HepG2 (cell line): ENCODE measurements at regions not wholly inside any gene's neighbourhood (a gene's known extent, or its start where the extent isn't known, plus 50 kb on each side); places are given as distances from the start of the nearest gene placed in this dataset.

Source experiments
- ATAC-seq: fragments of 200-7000 bp; cut with Tn5 transposase; 3 replicates; pipeline ENCODE4 v1.9.1; 2020; ENCODE audit warnings: mild to moderate bottlenecking, moderate library complexity
- BruUV-seq: library from RNA; stranded (reverse); fragments of 400-500 nt; replicated peaks from 2 replicates; lab custom pipeline; 2021; lab: Mats Ljungman, UMichigan
- CTCF ChIA-PET: fragments of 300-600 bp; formaldehyde crosslinking; extraction: SDS; loops from one replicate; lab custom pipeline; 2021; ENCODE audit warnings: low total read pairs, inconsistent platforms, low intra/inter-chr PET ratio; lab: Yijun Ruan, JAX
- POLR2A ChIA-PET: fragments of 350-600 bp; sonication (Branson Sonifier 250); formaldehyde crosslinking; loops from one replicate; lab custom pipeline; 2020; ENCODE audit warnings: antibody characterized with exemption, inconsistent platforms; lab: Yijun Ruan, JAX
- DNase-seq: peaks from one replicate; pipeline ENCODE4 v3.0.0-alpha.2; 2015; ENCODE audit warnings: low spot score
- FAIRE-seq: peaks from 3 replicates; lab custom pipeline; 2011; peaks lifted over from hg19 to GRCh38; lab: Jason Lieb, UNC
- H2AFZ ChIP-seq: one replicate; pipeline ENCODE4 v1.6.1; 2011; ENCODE audit warnings: low read length, inconsistent platforms
- H3K27ac ChIP-seq: fragments of 300-600 bp; 3 replicates; pipeline ENCODE4 v1.8.0; 2011; ENCODE audit warnings: mixed run types, mild to moderate bottlenecking, mixed read lengths, low read length, inconsistent platforms; ENCODE audit not compliant: insufficient read depth; ENCODE audit errors: extremely low read length
- H3K27me3 ChIP-seq, 2 experiments: fragments of 200-600 bp in 1 of 2; 2 replicates in 1 of 2; 3 replicates in 1 of 2; pipeline versions ENCODE4 v1.6.0 to v1.8.0; 2011; ENCODE audit warnings: low read length in 2 of 2, mild to moderate bottlenecking in 2 of 2, moderate library complexity in 2 of 2, inconsistent platforms in 1 of 2; ENCODE audit not compliant: insufficient read depth in 2 of 2, control insufficient read depth in 1 of 2
- H3K36me3 ChIP-seq, 2 experiments: fragments of 200-600 bp in 1 of 2; replicated peaks in 1 of 2; 2 replicates in 1 of 2; 3 replicates in 1 of 2; pipeline versions ENCODE4 v1.5.1 to v1.8.0; 2011; ENCODE audit warnings: low read length in 2 of 2, inconsistent platforms in 1 of 2; ENCODE audit not compliant: insufficient read depth in 2 of 2, control insufficient read depth in 1 of 2
- H3K4me1 ChIP-seq: 2 replicates; pipeline ENCODE4 v1.5.1; 2012; ENCODE audit warnings: low read length, inconsistent platforms; ENCODE audit not compliant: insufficient read depth
- H3K4me2 ChIP-seq: 2 replicates; pipeline ENCODE4 v1.6.0; 2011; ENCODE audit warnings: low read depth, low read length, inconsistent platforms
- H3K4me3 ChIP-seq, 3 experiments: fragments of 200-600 bp in 1 of 3; sonication (generic), shearing (Covaris generic) in 1 of 3; replicated peaks in 1 of 3; 2 replicates each; pipeline ENCODE4 v1.5.1; 2011 to 2016; ENCODE audit warnings: low read length in 3 of 3, inconsistent platforms in 2 of 3, low read depth in 2 of 3, mild to moderate bottlenecking in 2 of 3, control low read depth in 1 of 3, mixed read lengths in 1 of 3; ENCODE audit not compliant: insufficient read depth in 1 of 3
- H3K79me2 ChIP-seq: one replicate; pipeline ENCODE4 v1.6.1; 2011; ENCODE audit warnings: low read length, inconsistent platforms; ENCODE audit not compliant: insufficient read depth
- H3K9ac ChIP-seq: 2 replicates; pipeline ENCODE4 v1.6.0; 2011; ENCODE audit warnings: mild to moderate bottlenecking, low read depth, low read length, inconsistent platforms; ENCODE audit not compliant: insufficient read depth
- H3K9me3 ChIP-seq: 2 replicates; pipeline ENCODE4 v1.5.1; 2012; ENCODE audit warnings: mild to moderate bottlenecking, low read length
- H4K20me1 ChIP-seq: 2 replicates; pipeline ENCODE4 v1.6.0; 2011; ENCODE audit warnings: inconsistent platforms, mild to moderate bottlenecking, low read length, moderate library complexity; ENCODE audit not compliant: insufficient read depth
- FOXA1 ChIP-seq, 2 experiments: fragments of 450-650 bp in 1 of 2; sonication (generic) in 1 of 2; formaldehyde crosslinking in 1 of 2; IDR thresholded peaks; 2 replicates each; pipeline versions ENCODE4 v1.4.0 to v1.6.1; 2016 to 2020; ENCODE audit warnings: missing genetic modification reagents in 1 of 2
- JDP2 ChIP-seq: sonication (generic); formaldehyde crosslinking; IDR thresholded peaks from 2 replicates; pipeline ENCODE4 v1.8.1; 2022; ENCODE audit warnings: missing genetic modification reagents, borderline replicate concordance
- MTA3 ChIP-seq: sonication (generic); formaldehyde crosslinking; IDR thresholded peaks from 2 replicates; pipeline ENCODE4 v1.4.0; 2020; ENCODE audit warnings: missing genetic modification reagents
- POGZ ChIP-seq: sonication (generic); formaldehyde crosslinking; IDR thresholded peaks from 2 replicates; pipeline ENCODE4 v1.4.0; 2020; ENCODE audit warnings: mild to moderate bottlenecking, missing genetic modification reagents
- TFAP4 ChIP-seq: sonication (generic); IDR thresholded peaks from 2 replicates; pipeline ENCODE4 v1.6.1; 2016; ENCODE audit warnings: low read depth, borderline replicate concordance
- TOE1 ChIP-seq: sonication (generic); formaldehyde crosslinking; IDR thresholded peaks from 2 replicates; pipeline ENCODE4 v1.4.0; 2020; ENCODE audit warnings: mild to moderate bottlenecking, missing genetic modification reagents
- ZBTB33 ChIP-seq: sonication (generic); formaldehyde crosslinking; IDR thresholded peaks from 2 replicates; pipeline ENCODE4 v1.4.0; 2020; ENCODE audit warnings: missing genetic modification reagents
- ZNF232 ChIP-seq: sonication (generic); formaldehyde crosslinking; IDR thresholded peaks from 2 replicates; pipeline ENCODE4 v1.4.0; 2020; ENCODE audit warnings: missing genetic modification reagents, borderline replicate concordance
- ZNF260 ChIP-seq: sonication (generic); formaldehyde crosslinking; IDR thresholded peaks from 2 replicates; pipeline ENCODE4 v1.4.0; 2020; ENCODE audit warnings: missing genetic modification reagents, low read depth, mild to moderate bottlenecking, borderline replicate concordance
- ZNF552 ChIP-seq: sonication (generic); formaldehyde crosslinking; IDR thresholded peaks from 2 replicates; pipeline ENCODE4 v1.9.0; 2022; ENCODE audit warnings: missing genetic modification reagents, mild to moderate bottlenecking, borderline replicate concordance
- ZNF7 ChIP-seq: IDR thresholded peaks from 2 replicates; pipeline ENCODE4 v1.6.1; 2016; ENCODE audit warnings: missing biosample characterization, missing genetic modification reagents
- WGBS: methylation state at CpG from one replicate; pipeline ENCODE4 v1.1.6; 2017; ENCODE audit warnings: low lambda C conversion rate; 5-methylcytosine and 5-hydroxymethylcytosine counted together
- in situ Hi-C: cut with HindIII; loops from 2 replicates; pipeline ENCODE4 v1.10.0; 2017; ENCODE audit warnings: low pct_unique_long_range_greater_than_20kb; ENCODE audit not compliant: extremely low pct_ligation_motif_present
- intact Hi-C: fragments of 100-400 bp; cut with micrococcal nuclease; formaldehyde crosslinking; loops from one replicate; pipeline ENCODE4 v1.10.0; 2022; ENCODE audit not compliant: unreplicated experiment
- TF ChIP-seq, protein P1 (sequence below): sonication (generic); formaldehyde crosslinking; IDR thresholded peaks from 2 replicates; pipeline ENCODE4 v1.4.0; 2020; ENCODE audit warnings: mild to moderate bottlenecking, missing genetic modification reagents, borderline replicate concordance

DNA sequence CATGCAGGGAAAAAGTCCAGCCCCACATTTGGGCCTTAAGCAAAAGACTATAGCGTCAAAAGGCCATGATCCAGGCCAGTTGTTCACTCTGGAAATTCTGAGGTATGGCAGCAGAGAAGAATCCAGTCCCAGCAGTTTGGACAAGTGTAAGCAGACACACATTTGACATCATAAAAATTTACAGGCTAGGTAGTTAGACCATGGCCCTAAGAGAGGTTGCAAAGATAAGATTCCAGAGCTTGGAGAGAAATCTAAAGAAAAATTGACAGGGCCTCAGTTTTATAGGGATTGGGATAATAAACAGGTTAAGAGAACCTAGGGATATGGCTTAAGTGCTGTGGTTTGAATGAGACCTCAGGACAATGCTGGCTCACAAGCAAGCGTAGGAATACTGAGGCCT lies 884.4 kb upstream of the SORCS1 start:
- Histone ChIP-seq H3K9ac (no peak overlapping the region), H3K27ac (no peak overlapping the region), H3K4me1 (no peaks in the 10 kb centered on the region), H3K36me3 (no peaks in the 10 kb centered on the region), H3K27me3 (no peaks in the 10 kb centered on the region), H3K4me3 (no peak overlapping the region), H3K4me2 (no peak overlapping the region), H3K9me3 (peaks cover 83% of the 10 kb centered on the region), H4K20me1 (no peaks in the 10 kb centered on the region)
- FAIRE-seq (no peak), DNase-seq (no peak), ATAC-seq (no peak)
- CTCF ChIA-PET: no interaction called here
- intact Hi-C loops: no loop called here
- WGBS: 41% methylated on average over 2 of the region's 2 CpGs
- POLR2A ChIA-PET: no interaction called here
- TF ChIP-seq ZNF232 (CRISPR knock-in tag) (no peak), POGZ (CRISPR knock-in tag) (no peak), ZNF552 (CRISPR knock-in tag) (no peak), TOE1 (no peak), TFAP4 (no peak), JDP2 (CRISPR knock-in tag) (no peak), ZNF7 (CRISPR knock-in tag) (no peak), FOXA1 (IDR thresholded peaks at IDR 0.05) (no peak), FOXA1 (CRISPR knock-in tag; IDR thresholded peaks at IDR 0.05) (no peak), MTA3 (no peak), ZBTB33 (no peak), ZNF260 (CRISPR knock-in tag) (no peak)
- TF ChIP-seq, protein P1, sequence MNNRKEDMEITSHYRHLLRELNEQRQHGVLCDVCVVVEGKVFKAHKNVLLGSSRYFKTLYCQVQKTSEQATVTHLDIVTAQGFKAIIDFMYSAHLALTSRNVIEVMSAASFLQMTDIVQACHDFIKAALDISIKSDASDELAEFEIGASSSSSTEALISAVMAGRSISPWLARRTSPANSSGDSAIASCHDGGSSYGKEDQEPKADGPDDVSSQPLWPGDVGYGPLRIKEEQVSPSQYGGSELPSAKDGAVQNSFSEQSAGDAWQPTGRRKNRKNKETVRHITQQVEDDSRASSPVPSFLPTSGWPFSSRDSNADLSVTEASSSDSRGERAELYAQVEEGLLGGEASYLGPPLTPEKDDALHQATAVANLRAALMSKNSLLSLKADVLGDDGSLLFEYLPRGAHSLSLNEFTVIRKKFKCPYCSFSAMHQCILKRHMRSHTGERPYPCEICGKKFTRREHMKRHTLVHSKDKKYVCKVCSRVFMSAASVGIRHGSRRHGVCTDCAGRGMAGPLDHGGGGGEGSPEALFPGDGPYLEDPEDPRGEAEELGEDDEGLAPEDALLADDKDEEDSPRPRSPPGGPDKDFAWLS: no peak
- TF ChIP-seq, all 625 proteins: peak for 0
- H2AFZ ChIP-seq: no peak overlapping the region
- no peaks in the 10 kb centered on the region for H3K79me2 ChIP-seq
- in situ Hi-C loops: no loop called here
- BruUV-seq: no TSS peak
